Hematopoietic multipotent progenitor cell treated with erythropoietin and hydrocortisone succinate and interleukin-3 and kit ligand, for 8 days (in vitro differentiated cells): ENCODE measurements at regions not wholly inside any gene's neighbourhood (a gene's known extent, or its start where the extent isn't known, plus 50 kb on each side); places are given as distances from the start of the nearest gene placed in this dataset.
"Not testable (repeated sequence)": the region's sequence is repeated elsewhere in the genome, so short reads cannot be mapped to it uniquely, and the experiment has no call there.

Experiments used
- DNase-seq: peaks from one replicate; pipeline ENCODE4 v3.0.0-alpha.2; 2015

DNA sequence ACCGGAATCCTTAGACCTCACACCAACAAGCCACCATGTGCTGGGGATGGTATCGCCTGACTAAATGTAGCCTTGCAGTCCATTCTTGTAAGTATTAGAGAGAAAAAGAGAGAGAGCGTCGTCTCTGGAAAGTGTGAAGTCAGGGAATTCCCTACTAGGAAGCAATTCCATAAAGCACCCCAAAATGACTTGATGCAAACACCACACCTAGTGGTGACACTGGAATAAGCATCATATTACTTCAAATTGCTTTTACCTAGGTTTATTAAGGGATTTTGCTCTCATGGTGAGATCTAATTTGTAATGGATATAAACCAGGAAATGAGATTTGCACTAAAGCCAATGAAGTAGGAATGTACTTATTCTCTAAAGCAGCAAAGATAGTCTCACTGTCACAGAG, 111.4 kb upstream of the METTL9 start:
- peak; percentile 17 for DNase-seq

DNA sequence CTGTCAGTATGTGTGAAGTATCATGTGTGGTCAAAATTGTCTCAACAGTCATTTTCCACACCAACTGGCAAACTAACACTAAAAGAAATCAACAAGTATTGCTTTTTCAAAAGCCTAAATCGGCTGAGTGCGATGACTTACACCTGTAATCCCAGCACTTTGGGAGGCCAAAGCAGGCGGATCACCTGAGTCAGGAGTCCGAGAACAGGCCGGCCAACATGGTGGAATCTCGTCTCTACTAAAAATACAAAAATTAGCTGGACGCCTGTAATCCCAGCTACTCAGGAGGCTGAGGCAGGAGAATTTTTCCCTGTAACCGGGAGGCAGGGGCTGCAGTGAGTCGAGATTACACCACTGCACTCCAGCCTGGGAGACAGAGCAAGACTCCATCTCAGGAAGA, 100.3 kb upstream of the METTL9 start:
- DNase-seq = not testable (repeated sequence)

DNA sequence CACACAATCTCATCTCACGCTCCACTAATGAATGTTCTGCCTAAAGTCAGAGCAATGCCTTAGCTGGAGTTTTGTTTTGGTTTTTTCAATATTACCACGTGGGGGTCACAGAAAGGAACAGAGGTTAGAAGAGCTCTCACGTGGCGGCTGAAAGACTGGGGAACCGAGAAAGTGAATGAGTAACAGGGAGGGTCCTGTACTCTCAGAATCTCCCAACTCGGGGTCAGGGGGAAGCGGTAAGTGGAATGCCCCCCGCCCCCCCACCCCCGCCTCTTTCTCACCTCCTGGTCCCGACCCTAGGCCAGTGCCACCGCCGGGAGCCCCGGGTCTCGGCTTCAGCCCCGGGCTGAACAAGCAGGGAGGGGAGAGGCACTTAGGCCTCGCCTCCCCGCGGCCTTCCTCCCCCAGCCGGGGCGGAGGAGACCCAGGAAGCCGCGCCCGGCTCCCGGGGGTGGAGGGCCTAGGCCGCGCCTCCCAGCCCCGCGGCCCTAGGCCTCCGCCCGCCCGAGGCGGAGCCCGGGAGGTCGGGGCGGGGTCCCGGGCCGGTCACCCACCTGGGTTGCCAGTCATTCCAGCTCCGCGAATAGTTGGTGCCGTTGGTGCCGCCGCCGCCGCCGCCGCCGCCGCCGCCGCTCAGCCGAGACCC, 98.0 kb upstream of the METTL9 start:
- peak; percentile 79 for DNase-seq

DNA sequence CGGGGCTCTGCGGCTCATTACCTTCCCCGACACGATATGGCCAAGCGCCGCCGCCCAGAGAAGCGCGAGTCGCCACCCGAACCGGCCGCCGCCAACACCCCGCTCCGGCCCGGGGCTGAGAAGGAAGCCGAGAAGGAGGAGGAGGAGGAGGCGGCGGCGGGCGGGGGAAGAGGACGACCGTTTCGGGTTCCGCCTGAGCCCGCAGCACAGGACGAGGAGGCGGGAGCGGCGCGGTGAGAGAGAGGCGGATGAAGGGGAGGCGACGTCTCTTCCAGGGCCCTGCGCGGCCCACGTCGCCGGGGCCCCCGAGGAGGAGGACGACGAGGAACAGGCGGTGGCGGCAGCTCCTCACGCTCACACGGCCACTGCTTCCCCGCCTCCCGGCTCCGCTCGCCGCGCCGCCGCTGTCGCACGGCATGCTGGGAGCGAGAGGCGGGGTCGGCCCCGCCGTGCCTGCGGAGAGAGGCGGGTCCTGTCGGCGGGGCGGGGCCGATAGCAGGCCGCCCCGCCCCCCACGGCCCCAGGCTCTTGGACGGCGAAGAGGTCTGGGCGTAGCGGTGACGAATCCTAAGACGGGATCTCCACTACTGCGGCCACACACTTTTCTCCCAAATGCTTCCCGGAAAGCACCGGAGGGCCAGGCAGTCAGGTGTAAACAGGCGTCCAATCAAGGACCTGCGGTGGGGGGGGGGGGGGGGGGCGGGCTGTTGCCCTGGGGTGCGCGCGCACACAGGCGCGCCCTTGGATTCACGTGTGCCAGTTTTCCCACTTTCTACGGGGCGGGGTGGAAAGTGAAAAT, 97.3 kb upstream of the METTL9 start:
- DNase-seq = peak; percentile 90

DNA sequence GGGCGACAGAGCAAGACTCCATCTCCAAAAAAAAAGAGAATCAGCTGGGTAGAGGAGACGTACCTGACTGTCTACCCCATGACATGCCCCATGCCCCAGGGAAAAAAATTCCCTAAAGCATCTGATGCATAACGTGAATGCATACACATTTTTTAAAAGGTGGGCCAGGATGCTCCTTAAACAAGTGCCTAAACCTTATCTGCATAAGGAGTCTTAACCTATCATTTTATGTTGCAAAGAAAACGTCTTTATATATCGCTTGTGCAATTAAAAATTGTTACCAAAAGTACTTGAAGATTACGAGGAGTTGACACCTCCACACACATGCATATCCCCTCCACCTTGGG, 95.8 kb upstream of the METTL9 start:
- not testable (repeated sequence) for DNase-seq

DNA sequence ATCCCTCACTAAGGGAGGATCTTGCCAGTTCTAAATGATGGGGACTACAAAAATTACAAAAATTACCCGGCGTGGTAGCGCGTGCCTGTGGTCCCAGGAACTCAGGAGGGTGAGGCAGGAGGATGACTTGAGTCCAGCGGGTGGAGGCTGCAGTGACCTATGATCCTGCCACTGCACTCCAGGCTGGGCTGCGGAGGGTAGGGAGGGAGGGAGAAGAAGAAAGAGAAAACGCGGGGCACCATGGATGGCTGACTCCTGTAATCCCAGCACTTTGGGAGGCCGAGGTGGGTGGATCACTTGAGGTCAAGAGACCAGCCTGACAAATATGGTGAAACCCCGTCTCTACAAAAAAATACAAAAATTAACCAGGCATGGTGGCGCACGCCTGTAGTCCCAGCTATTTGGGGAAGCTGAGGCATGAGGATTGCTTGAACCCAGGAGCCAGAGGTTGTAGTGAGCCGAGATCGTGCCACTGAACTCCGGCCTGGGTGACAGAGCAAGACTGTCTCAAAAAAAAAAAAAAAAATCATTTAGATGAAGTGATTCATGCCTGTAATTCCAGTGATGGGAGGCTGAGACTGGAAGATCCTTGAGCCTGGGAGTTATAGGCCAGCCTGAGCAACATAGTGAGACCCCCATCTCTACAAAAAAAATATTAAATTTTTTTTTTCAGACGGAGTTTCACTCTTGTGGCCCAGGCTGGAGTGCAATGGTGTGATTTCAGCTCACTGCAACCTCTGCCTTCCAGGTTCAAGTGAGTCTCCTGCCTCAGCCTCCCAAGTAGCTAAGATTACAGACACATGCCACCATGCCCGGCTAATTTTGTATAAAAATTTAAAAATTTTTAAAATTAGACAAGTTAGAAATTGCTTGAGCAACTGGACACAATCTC, 95.2 kb upstream of the METTL9 start:
- DNase-seq = peak; percentile 6

DNA sequence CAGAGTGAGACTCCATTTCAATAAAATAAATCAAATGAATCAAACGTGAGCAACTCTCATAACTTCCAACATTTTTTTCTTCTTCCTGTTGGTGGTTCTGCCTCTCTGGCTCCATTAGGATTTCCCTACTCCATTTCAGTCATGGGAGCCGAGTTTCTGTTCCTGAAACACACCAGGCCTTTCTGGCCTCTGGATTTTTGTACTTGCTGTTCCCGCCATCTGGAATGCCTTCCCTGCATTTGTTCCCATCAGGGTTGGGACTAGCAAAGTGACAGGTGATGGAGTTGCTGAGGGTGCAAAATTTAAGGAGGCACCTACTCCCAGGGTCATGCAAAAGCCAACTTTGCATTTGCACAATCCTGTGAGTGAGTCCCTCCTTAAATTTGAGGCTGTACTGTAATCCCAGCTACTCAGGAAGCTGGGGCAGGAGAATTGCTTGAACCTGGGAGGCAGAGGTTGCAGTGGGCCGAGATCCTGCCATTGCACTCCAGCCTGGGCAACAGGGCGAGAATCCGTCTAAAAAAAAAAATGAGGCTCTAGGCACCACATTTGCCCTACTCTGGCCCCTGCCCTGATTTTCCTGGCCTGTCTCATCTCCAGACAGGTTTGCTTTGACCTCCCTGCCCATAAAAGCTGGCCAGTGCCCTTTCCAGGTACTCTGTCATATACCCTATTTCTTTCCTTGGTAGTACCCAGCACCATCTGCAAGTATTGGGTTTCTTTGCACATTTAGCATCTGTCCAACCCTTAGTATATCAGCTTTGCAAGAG, 93.4 kb upstream of the METTL9 start:
- not testable (repeated sequence) for DNase-seq

DNA sequence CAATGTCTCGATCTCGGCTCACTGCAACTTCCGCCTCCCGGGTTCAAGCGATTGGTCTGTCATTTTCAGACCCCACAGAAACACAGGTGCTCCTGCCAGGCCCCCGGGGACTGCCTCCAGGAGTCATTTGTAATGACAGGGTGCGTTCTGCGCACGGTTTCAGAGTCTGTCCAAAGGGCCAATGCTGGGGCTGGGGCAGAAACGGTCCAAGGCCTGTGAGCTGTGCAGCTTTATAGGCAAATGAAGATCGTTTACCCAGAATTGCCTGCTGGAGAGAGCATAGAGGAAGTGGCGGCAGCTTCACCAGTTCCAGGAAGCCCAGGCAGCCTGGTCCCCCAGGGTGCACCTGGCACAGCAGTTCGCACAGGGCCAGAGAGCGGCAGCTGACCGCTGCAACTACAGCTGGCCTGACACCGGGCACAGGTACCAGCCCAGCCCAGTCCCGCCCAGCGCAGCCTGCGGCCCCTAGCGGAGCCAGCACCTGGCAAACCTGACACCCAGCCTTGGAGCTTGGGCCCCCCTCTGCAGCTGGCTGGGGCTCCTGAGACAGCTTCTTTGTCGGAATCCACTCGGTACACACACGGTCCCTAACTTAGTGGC, 92.4 kb upstream of the METTL9 start:
- DNase-seq = peak; percentile 63

DNA sequence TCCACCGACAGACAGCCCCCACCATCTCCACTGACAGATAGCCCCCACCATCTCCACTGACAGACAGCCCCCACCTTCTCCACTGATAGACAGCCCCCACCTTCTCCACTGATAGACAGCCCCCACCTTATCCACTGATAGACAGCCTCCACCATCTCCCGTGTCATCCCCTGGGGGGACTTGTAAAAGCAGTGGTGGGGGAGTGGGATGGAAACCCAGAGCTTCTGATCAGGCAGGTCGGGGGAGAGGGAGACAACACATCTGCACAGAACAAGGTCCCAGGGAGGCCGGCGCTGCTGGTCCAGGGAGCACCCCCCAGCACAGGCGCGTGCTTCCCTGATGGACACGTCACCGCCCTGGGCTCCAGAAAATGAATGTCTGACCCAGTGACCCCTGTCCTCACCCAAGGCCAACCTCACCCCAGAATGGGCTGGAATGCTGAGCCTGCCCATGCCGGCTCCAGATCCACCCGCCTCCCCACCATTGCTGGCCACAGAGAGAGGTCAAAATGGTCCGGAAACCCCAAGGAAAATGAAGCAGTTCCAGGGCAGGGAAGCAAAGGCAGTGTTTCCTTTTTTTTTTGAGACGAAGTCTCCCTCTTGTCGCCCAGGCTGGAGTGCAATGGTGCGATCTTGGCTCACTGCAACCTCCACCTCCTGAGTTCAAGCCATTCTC, 91.6 kb upstream of the METTL9 start:
- peak; percentile 9 for DNase-seq

DNA sequence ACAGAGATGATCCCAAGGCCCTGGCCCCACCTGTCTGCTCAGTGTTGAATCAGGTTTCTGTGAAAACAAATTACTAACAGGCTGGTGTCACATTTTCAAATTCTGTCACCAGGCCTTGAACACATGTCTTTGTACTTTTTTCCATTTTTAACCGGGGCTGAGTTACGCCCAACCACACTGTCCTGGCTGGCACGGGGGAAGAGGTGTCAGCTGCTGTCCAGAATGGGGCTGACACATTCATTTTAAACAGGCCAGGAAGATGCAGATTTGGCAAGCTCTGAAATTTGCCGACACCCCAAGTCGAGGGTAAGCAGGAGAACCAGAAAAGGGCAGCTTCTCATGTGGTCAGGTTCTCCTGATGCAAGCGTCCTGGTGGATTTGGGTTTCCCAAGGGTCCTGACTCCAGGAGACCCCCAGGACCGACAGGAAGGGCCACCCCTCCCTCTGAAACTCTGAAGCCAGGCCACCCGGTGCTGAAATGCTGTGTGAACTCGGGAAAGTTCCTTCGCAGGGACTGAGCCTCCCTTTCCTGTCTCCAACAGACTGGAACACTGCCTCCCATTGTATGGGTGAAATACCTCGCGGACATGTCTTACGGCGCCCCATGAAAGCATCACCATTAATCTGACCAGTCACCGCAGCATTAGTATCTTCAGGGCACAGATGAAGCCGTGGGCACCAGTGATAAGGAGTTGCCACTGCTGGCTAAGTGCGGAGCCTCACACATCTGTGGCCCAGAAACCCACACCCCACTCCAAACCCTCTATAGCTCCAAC, 90.5 kb upstream of the METTL9 start:
- DNase-seq = peak; percentile 99

DNA sequence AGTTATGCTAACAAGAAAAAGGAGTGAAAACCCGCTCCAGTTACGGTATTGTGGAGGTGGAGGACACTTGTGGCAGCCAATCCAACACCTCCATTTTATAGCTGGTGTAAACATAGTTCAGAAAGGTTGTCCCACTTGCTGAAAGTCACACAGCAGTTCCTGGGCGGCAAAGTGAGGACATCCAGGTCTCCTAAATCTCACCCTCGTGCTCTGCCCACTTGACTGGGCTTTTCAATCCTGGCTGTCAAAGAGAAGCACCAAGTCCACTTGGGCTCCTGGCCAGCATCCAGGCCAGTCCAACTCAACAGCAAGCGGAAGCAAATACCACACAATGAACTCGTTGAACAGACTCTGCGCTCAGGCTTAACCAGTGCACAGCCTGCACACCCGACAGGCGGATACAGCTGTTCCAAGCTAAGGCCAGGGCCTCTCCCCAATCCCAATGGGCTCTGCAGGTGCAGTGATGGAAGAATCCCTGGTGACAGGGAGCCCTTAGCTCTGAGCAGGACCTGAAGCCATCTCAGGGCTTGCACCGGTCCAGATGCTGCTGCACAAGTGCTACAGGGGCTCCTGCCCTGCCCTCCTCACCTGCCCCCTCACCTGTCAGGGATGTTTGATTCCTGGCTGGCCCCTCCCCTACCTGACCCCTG, 89.8 kb upstream of the METTL9 start:
- DNase-seq = peak; percentile 38

DNA sequence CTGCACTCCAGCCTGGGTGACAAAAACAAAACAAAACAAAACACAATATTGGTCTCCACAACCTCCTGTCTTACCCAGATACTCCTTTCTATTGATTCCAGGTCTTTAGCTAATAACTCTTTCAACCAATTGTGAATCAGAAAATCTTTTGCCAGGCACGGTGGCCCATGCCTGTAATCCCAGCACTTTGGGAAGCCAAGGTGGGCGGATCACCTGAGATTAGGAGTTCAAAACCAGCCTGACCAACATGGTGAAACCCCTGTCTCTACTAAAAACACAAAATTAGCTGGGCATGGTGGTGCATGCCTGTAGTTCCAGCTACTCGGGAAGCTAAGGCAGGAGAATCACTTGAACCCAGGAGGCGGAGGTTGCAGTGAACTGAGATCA, 88.5 kb upstream of the METTL9 start:
- DNase-seq = not testable (repeated sequence)

DNA sequence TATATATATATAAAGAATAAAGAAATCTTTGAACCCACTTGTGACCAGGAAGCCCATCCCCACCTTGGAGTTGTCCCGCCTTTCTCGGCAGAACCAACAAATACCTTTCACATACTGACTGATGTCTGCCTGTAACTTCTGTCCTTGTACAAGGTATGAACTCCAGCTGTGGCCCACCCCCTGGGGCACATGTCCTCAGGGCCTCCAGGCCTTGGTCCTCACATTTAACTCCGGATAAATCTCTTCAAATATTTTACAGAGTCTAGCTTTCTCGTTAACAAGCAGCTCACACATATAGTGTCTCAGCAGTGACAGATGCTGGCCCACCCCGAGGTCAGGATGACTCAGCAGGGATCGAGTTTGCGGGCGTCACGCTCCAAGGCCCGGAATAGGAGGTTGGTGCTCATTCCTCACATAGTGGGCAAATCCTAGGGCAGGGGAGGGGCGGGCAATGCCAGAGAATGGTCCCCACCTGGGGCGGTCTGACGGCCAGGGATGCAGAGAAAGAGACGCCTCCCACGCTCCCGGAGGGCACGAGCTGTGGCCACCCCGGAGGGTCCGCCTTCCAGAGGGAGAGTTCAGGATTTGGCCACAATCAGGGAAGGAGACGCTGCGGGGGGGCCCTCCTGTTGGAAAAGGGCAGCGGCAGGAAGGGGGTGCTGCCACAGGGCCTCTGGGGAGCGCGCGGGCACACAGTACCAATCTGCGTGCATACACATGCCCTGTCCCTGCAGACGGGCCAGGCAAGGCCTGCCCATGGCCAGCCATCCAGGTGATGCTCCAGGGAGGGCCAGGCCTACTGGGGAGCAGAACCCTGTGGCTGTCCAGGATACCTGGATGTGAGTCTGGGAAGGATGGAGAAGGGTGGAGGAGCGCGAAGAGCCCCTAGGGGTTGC, 87.8 kb upstream of the METTL9 start:
- peak; percentile 47 for DNase-seq

DNA sequence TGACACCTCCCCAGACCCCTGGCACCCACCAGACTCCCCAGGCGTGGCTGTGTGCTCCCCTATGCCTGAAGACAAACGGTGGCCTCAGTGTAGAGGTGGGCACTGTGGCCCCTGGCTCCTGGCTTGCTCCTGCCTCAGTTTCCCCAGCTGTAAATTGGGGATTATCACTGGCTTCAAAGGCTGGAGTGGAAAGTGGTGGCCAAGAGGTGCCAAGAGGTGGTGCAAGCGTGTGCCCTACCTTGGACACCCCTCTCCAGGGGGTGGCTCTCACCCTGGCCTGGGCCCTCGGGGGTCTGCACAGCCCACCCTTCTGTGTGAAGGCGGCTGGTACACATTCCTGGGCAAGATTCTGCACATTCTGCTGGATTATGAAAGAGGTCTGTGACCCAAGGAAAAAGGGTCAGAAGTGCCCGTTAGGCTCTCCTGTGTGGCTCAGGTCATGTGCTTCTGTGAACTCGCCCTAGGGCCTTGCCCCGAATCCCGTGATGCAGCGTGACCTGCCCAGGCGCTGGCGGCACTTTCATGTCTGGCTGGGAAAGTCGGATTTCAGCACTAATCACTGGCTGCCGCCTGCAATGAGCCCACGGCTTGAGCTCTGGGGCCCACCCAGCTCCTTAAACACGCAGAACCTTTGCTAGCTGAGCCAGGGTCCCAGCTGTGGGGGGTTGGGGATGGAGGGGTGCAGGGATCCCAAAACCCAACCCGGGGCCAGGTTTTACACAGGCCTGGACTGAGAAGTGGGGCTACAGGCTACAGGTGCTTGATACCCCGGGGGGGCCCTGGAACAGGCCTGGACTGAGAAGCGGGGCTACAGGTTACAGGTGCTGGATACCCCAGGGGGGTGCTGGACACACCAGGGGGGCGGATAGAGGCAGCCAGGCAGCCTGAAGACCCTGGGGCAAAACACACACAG, 86.8 kb upstream of the METTL9 start:
- not testable (repeated sequence) for DNase-seq

DNA sequence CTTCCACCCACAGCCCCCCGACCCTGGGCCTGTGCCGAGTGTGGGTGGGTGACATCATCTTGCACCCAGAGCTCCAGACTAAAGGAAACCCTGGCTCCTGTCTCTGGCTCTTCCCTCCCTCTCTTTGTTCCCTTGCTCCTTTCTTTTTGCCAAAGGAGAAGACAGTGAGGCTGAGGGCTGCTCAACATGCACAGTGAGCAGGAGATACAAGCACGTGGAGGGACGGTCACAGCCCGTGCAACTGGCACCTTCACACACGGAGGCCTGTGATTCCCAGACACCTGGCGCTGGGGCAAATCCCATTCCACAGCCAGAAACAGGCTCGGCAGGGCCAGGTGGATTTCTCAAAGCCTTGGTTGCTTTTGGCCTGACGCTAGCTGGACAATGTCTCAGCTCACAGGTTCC, 86.0 kb upstream of the METTL9 start:
- not testable (repeated sequence) for DNase-seq

DNA sequence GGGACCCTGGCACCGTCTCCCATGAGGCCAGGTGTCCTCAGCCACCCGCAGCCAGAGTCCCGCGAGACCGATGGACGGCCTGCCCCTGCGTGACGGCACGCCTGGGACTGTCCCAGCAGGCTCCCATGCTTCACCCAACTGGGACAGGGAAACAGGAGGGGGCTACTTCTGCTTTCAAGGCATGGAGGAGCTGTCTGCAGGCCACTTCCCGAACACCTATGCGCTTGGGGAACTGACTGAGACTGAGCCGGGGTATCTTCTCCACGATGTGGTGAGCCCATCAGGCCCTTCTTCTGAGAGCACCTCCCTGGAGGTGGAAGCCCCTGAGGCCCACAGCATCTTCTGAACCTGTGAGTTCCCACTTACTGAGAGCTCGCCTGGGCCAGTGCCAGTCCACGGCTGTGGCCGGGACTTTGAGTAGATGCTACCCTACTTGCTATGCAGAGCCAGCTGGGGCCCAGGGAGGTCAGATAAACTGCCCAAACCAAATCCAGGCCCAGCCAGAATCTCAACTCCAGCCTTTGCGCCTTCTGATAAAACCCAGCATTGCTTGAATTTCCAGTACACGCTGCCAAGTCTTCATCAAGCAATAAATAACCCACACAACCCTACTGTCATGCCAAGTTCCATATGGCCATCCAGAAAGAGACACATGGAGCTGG, 85.4 kb upstream of the METTL9 start:
- DNase-seq = peak; percentile 81

DNA sequence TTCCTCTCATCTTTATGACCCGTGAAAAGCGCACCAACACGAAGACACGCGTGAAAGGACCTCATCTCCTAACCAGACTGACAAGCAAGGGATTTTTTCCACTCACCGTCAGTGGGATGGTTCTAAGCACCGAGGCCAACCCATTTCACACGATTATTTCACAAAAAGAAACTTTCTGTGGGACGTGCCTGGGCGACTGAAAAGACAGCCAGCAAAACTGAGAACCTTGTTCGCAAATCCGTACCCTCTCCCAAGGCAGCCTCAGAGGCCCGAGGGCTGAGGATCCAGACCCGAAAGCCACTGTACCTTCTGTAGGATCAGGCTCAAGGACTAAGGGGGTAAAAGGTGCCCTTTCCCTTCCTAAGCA, 84.9 kb upstream of the METTL9 start:
- not testable (repeated sequence) for DNase-seq

DNA sequence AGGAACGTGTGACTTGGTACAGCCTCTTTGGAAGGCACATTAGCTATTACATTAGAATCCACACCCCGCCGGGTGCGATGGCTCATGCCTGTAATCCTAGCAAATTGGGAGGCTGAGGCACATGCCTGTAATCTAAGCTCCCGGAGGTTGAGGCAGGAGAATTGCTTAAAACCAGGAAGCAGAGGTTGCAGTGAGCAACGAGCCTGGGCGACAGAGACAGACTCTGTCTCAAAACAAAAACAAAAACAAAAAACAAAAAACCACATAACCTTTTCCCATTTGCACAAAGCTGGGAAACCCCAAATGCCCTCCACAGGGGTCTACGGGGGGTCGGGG, 82.7 kb upstream of the METTL9 start:
- DNase-seq = not testable (repeated sequence)
